Parathyroid adenoma (tissue), 2 donors: ENCODE measurements at regions not wholly inside any gene's neighbourhood (a gene's known extent, or its start where the extent isn't known, plus 50 kb on each side); places are given as distances from the start of the nearest gene placed in this dataset.

Source experiments
- H2AFZ ChIP-seq: fragments of 300-600 bp; sonication (generic); one replicate; pipeline ENCODE4 v1.7.0; 2017; ENCODE audit warnings: antibody characterized with exemption, mild to moderate bottlenecking
- H3K27ac ChIP-seq: fragments of 300-600 bp; sonication (generic); one replicate; pipeline ENCODE4 v1.7.0; 2017
- H3K27me3 ChIP-seq: fragments of 300-600 bp; sonication (generic); one replicate; pipeline ENCODE4 v1.7.0; 2017; ENCODE audit warnings: low read length; ENCODE audit not compliant: control insufficient read depth, insufficient read depth
- H3K36me3 ChIP-seq: fragments of 300-600 bp; sonication (generic); one replicate; pipeline ENCODE4 v1.7.0; 2017; ENCODE audit warnings: low read length; ENCODE audit not compliant: control insufficient read depth, insufficient read depth
- H3K4me1 ChIP-seq: fragments of 300-600 bp; sonication (generic); one replicate; pipeline ENCODE4 v1.7.0; 2017; ENCODE audit warnings: control low read depth
- H3K4me2 ChIP-seq: fragments of 300-600 bp; sonication (generic); one replicate; pipeline ENCODE4 v1.7.0; 2017; ENCODE audit warnings: low read length
- H3K4me3 ChIP-seq: fragments of 300-600 bp; sonication (generic); one replicate; pipeline ENCODE4 v1.7.0; 2017; ENCODE audit warnings: low read depth, low read length
- H3K79me2 ChIP-seq: fragments of 300-600 bp; sonication (generic); one replicate; pipeline ENCODE4 v1.7.0; 2017; ENCODE audit warnings: control low read depth
- H3K9ac ChIP-seq: fragments of 300-600 bp; sonication (generic); one replicate; pipeline ENCODE4 v1.7.0; 2017; ENCODE audit warnings: mild to moderate bottlenecking
- H3K9me3 ChIP-seq: fragments of 300-600 bp; sonication (generic); one replicate; pipeline ENCODE4 v1.7.0; 2017; ENCODE audit warnings: low read length; ENCODE audit not compliant: control insufficient read depth
- CTCF ChIP-seq: fragments of 300-600 bp; sonication (generic); IDR thresholded peaks from one replicate; pipeline ENCODE4 v1.7.0; 2017; ENCODE audit warnings: antibody characterized with exemption, mild to moderate bottlenecking
- donor health status: primary hyperparathyroidism.

DNA sequence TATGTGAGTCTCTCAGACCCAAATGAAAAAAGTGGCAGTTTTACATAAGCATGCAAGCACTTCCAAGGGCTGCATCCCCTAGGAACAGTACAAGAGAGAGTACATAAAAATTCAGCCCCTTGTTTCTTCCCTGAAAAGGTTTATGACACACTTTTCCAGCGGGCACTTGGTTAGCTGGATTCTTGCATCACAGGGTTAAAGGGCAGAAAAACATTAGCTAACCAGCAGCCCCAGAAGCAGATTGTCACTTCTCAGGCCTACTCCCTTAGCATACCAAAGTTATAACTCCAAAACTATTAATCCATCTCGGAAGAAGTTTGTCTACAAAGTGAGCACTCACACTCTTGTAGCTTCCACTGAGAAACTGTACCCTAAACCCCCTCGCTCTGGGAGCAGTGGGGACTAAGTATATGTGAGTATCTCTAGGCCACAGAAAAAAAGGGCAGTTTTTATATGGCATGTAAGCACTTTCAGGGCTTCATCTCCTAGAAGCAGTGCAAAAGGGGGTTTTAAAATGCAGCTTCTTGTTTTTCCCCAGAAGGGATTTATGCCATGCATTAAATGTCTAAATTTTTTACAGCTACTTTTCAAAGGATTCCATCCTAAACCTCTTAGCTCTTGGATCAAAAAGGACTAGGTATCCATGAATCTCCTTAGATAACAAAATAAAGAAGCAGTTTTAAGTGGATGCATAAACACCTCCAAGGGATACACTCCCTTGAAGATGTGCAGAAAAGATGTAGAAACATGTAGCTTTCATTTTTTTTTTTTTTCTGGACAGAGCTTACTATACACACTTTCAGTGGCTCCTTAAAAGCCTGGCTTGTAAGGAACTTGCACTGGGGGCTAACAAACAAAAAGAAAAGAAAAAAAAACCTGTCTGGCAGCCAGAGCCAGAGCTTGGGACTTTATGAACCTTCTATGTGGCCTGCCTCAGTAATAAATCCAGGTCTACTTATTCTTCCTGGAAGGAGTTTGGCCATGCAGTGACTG lies 956.7 kb downstream of the CCSER2 start:
- Histone ChIP-seq H3K79me2 (no peaks in the 10 kb centered on the region), H3K9ac (no peak overlapping the region), H3K27ac (no peak overlapping the region), H2AFZ (no peak overlapping the region), H3K9me3 (no peaks in the 10 kb centered on the region), H3K36me3 (no peaks in the 10 kb centered on the region), H3K4me2 (no peak overlapping the region), H3K4me1 (no peaks in the 10 kb centered on the region), H3K4me3 (no peak overlapping the region), H3K27me3 (no peaks in the 10 kb centered on the region)
- TF ChIP-seq CTCF = no peak

- no peak for TF ChIP-seq CTCF
- Histone ChIP-seq H3K4me3 (no peak overlapping the region), H2AFZ (no peak overlapping the region), H3K4me1 (no peaks in the 10 kb centered on the region), H3K9ac (no peak overlapping the region), H3K27ac (no peak overlapping the region), H3K9me3 (no peaks in the 10 kb centered on the region), H3K79me2 (no peaks in the 10 kb centered on the region), H3K36me3 (no peaks in the 10 kb centered on the region), H3K4me2 (no peak overlapping the region), H3K27me3 (no peaks in the 10 kb centered on the region)
These were observed 965.1 kb downstream of the CCSER2 start for GRCh38 chr10:85293483-85293882.

GRCh38 chr10:85311613-85312337 lies 983.4 kb downstream of the CCSER2 start:
- Histone ChIP-seq H3K9ac (no peak overlapping the region), H3K36me3 (no peaks in the 10 kb centered on the region), H2AFZ (no peak overlapping the region), H3K79me2 (no peaks in the 10 kb centered on the region), H3K4me3 (no peak overlapping the region), H3K4me2 (no peak overlapping the region), H3K27ac (no peak overlapping the region), H3K27me3 (no peaks in the 10 kb centered on the region), H3K9me3 (no peaks in the 10 kb centered on the region), H3K4me1 (no peaks in the 10 kb centered on the region)
- no peak for TF ChIP-seq CTCF

GRCh38 chr10:85315657-85316056 lies 987.3 kb downstream of the CCSER2 start:
- no peak for TF ChIP-seq CTCF
- Histone ChIP-seq H3K4me1 (no peaks in the 10 kb centered on the region), H3K27me3 (no peaks in the 10 kb centered on the region), H3K9me3 (no peaks in the 10 kb centered on the region), H3K27ac (no peak overlapping the region), H3K4me2 (no peak overlapping the region), H3K9ac (no peak overlapping the region), H2AFZ (no peak overlapping the region), H3K79me2 (no peaks in the 10 kb centered on the region), H3K36me3 (no peaks in the 10 kb centered on the region), H3K4me3 (no peak overlapping the region)
